GM20431 (cell line): ENCODE measurements at regions not wholly inside any gene's neighbourhood (a gene's known extent, or its start where the extent isn't known, plus 50 kb on each side); places are given as distances from the start of the nearest gene placed in this dataset.
"Not testable (repeated sequence)": the region's sequence is repeated elsewhere in the genome, so short reads cannot be mapped to it uniquely, and the experiment has no call there.

Experiments used
- in situ Hi-C: fragments of 300-500 bp; cut with MseI, MboI; formaldehyde crosslinking; loops from one replicate; pipeline ENCODE4 v1.15.0; 2020; ENCODE audit warnings: low sequenced_read_pairs; ENCODE audit not compliant: unreplicated experiment

GRCh38 chr4:131011961-131012360 lies 1916.0 kb downstream of the C4orf33 start:
- in situ Hi-C loops: not testable (repeated sequence)

DNA sequence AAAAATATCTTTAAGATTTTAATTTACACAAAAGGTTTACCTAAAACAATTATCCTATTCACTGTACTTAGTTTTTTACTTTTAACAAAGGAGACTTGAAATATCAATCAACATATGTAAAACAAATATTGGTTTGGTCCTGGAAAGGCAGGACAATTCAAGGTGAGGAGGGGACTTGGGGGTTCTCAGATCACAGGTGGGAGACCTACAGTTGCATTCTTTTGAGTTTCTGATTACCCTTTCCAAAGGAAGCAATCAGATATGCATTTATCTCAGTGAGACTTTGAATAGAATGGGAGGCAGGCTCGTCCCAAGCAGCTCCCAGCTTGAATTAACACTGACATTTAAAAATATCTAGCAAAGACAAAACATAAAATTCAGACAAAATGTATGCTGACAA lies 1917.3 kb downstream of the C4orf33 start:
- in situ Hi-C loops: no loop called here

DNA sequence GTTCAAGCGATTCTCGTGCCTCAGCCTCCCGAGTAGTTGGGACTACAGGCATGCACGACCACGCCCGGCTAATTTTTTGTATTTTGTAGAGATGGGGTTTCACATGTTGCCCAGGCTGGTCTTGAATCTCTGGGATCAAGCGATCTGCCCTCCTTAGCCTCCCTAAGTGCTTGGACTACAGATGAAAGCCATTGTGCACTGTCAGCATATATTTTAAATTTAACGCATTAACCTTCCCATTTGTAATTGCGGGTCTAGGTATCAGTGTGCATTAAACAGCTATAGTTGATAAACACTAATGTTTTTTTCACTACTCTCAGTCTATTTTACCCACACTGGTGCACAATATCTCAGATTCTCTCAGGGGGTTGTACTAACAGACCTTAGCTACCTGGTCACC lies 1930.8 kb downstream of the C4orf33 start:
- in situ Hi-C loops: no loop called here

- in situ Hi-C loops: no loop called here
Measured at GRCh38 chr4:131044368-131044767, 1948.4 kb downstream of the C4orf33 start.

GRCh38 chr4:131046821-131047220 lies 1950.9 kb downstream of the C4orf33 start:
- in situ Hi-C loops: no loop called here

GRCh38 chr4:131052646-131053045 lies 1956.7 kb downstream of the C4orf33 start:
- in situ Hi-C loops: no loop called here

- in situ Hi-C loops: no loop called here
Measured at GRCh38 chr4:131054489-131055019, 1958.6 kb downstream of the C4orf33 start.

DNA sequence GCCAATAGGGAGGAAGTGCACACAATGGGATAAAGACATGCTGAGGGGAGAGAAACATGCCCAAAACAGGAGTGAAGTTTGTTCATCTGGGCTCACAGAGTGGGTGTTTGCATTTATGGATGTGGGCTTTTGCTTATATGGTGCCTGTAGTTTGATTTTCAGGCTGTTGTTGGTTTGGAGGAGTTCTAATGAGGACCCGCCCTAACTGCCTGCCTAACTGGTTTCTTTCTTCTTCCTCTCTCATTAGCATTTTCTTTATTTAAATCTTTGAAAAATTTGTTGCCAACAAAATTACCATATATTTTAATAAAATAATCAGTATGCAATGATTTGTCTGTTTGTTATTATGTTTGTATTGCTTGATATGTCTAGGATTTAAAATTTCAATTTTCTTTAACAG lies 1965.8 kb downstream of the C4orf33 start:
- in situ Hi-C loops: no loop called here

DNA sequence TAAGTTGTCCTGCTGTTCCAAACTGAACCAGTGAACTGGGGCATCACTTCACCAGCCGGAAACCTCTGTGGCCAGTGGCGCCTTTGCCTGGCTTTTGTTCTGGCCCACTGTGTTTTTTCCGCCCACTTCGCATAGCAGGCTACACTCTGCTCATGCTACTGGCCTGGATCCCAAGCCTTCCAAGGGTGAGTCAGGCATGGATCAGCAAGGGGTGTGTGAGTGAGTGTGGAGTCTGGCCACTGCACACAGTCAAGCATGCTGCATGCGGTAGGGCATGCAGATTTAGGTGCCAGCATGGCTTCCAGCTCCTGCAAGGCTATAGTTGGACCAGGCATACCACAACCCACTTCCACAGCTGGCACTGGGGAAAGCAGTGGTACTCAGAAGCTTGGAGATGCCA lies 1967.9 kb downstream of the C4orf33 start:
- in situ Hi-C loops: no loop called here

DNA sequence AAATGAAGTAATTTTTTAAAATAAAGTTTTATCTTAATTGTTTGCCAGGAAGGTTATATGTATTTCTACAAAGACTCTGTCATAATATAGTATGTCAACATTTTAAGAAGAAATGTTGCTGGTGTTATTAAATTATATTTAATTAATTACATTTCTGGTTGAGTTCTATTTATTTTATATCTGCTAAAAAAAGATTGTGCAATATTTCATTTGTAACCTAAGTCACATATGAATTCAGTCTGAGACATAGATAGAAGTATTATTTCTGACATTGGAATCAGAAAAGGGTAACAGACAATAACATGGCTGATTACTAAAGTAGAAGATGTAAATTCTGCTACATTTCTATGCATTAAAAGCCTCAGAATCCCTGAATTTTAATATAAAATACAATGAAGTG lies 1985.1 kb downstream of the C4orf33 start:
- in situ Hi-C loops: no loop called here

DNA sequence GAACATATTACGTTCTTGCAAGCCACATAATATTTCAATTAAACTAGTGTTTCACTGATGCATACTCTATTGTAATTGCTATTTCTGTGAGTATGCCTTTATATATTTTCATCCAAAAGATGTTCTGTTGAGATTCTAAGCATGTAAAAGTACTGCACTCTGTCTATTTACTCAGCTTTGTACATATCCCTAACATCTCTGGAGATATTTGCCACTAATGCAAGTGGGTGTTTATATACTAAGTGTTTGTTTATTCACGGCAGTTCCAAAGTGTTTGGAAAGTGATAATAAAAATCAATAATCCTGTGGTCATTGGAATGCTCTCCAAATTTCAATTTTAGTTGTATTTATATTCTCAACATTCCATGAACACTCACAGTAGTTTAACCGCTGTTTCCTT lies 1989.0 kb downstream of the C4orf33 start:
- in situ Hi-C loops: no loop called here

DNA sequence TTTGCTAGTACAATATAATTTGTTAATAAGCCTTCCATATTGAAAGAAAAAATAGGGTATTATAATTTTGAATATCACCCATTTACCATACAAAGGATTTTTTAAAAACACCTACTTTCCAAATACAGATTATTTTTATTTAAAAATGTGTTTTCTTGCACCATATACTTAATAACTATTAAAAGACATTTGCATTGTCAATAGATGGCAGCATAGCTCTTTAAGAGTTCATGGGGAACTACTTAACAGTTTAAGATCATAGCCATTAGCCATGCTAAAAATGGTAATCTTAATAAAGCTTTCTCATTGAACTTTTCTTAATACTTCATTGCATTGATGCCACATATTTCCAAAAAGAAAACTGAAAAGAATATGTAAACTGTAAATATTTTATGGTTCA lies 1995.9 kb downstream of the C4orf33 start:
- in situ Hi-C loops: no loop called here

GRCh38 chr4:131093303-131093702 lies 1997.4 kb downstream of the C4orf33 start:
- in situ Hi-C loops: no loop called here

DNA sequence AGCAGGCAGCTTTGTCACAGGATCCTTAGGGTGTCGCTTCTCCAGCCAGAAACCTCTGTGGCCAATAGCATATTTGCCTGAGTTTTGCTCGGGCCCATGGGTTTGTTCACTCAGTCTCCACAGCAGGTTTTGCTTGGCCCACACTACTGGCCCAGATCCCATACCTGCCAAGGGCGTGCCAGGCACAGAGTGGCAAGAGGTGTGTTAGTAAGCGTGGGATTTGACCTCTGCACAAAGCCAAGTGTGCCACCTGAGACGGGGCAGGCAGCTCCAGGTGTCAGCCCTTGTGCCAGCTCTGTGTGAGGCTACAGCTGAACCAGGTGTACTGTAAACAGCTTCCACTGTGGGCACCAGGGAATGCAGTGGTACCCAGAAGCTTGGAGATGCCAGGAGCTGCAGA lies 2003.0 kb downstream of the C4orf33 start:
- in situ Hi-C loops: no loop called here

GRCh38 chr4:131113273-131113672 lies 2017.3 kb downstream of the C4orf33 start:
- in situ Hi-C loops: no loop called here

- in situ Hi-C loops: no loop called here
Measured at GRCh38 chr4:131113704-131114103, 2017.8 kb downstream of the C4orf33 start.

- in situ Hi-C loops: no loop called here
Measured at GRCh38 chr4:131119661-131120060, 2023.7 kb downstream of the C4orf33 start.

GRCh38 chr4:131137196-131137595 lies 2011.9 kb upstream of the PCDH10 start:
- in situ Hi-C loops: no loop called here

DNA sequence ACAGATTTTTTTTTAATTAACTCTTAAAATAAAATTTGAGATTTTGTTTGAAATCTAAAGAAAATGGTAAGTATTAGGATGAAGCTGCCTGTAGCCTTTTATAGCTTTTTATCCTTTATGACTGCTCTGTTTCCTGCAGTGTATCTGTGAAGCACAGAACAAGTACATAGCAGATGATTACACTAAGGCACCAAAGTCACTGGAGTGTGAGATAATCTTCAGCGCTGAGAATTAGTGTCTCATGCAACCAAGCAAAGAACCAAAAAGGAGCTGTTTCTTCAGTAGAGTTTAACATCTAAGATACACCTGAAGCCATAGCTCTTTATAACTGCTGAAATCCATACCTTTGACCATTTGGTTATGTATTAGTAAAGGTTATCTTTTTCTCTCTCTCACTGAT lies 1989.8 kb upstream of the PCDH10 start:
- in situ Hi-C loops: no loop called here

GRCh38 chr4:131192318-131192717 lies 1956.8 kb upstream of the PCDH10 start:
- in situ Hi-C loops: no loop called here

DNA sequence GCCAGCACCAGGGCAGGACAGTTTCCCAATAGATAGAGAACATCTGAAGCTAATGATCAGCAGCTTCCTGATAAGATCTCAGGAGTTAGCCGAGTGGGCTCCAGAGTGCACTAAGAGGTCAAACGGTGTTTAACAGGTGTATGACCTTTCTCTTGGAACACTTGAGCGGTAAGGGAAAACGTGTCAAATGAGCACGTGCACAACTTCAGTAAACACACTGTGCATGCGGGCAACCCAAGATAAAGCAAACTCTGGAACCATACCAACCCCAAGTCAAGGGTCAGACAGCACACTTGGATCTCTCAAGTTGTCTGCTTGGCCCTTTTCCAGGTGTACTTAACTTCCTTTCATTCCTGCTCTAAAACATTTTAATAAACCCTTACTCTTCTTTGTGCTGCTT lies 1941.5 kb upstream of the PCDH10 start:
- in situ Hi-C loops: no loop called here

GRCh38 chr4:131248314-131248713 lies 1900.8 kb upstream of the PCDH10 start:
- in situ Hi-C loops: no loop called here

DNA sequence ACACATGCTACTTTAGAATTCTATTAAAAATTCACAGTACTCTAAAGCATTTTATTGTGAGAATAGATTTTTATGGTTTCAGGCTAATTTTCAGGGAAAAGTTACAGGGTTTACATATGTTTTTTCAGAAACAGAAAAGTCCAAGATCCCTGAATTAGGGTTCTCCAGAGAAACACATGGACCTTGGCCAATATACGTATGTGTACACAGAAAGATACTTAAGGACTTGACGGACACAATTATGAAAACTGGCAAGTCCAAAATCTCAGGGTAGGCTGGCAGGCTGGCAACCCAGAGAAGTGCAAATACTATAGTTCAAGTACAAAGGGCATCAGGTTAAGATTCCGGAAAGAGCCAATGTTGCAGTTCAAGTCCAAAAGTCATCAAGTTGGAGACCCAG lies 1897.8 kb upstream of the PCDH10 start:
- in situ Hi-C loops: no loop called here
